Endodermal cell (in vitro differentiated cells): ENCODE measurements at regions not wholly inside any gene's neighbourhood (a gene's known extent, or its start where the extent isn't known, plus 50 kb on each side); places are given as distances from the start of the nearest gene placed in this dataset.

Experiments used
- DNase-seq: peaks from one replicate; pipeline ENCODE4 v3.0.0-alpha.2; 2017
- H3K27ac ChIP-seq: 2 replicates; pipeline ENCODE4 v1.5.1; 2013; ENCODE audit warnings: mild to moderate bottlenecking, low read depth, low read length, moderate library complexity
- H3K27me3 ChIP-seq: 2 replicates; pipeline ENCODE4 v1.6.1; 2013; ENCODE audit warnings: mild to moderate bottlenecking, low read length, moderate library complexity; ENCODE audit not compliant: insufficient read depth, control insufficient read depth, poor library complexity, severe bottlenecking
- H3K36me3 ChIP-seq: 2 replicates; pipeline ENCODE4 v1.7.0; 2013; ENCODE audit warnings: mild to moderate bottlenecking, low read length, moderate library complexity; ENCODE audit not compliant: control insufficient read depth, insufficient read depth
- H3K4me1 ChIP-seq: one replicate; pipeline ENCODE4 v1.7.0; 2013; ENCODE audit warnings: low read length; ENCODE audit not compliant: control insufficient read depth, insufficient read depth
- H3K4me3 ChIP-seq: 2 replicates; pipeline ENCODE4 v1.5.1; 2013; ENCODE audit warnings: mild to moderate bottlenecking, low read length, moderate library complexity
- H3K9ac ChIP-seq: 2 replicates; pipeline ENCODE4 v1.6.1; 2013; ENCODE audit warnings: mild to moderate bottlenecking, low read length, moderate library complexity; ENCODE audit not compliant: poor library complexity, severe bottlenecking; ENCODE audit errors: extremely low read depth
- H3K9me3 ChIP-seq: 2 replicates; pipeline ENCODE4 v1.6.1; 2013; ENCODE audit warnings: mild to moderate bottlenecking, low read length, moderate library complexity; ENCODE audit not compliant: control insufficient read depth
- H3K27ac Mint-ChIP-seq: 2 replicates; pipeline ENCODE4 v1.8.0; 2020; ENCODE audit warnings: mixed read lengths
- H3K27me3 Mint-ChIP-seq: 2 replicates; pipeline ENCODE4 v1.8.0; 2021; ENCODE audit warnings: mild to moderate bottlenecking, mixed read lengths; ENCODE audit not compliant: insufficient read depth
- H3K36me3 Mint-ChIP-seq: 2 replicates; pipeline ENCODE4 v1.8.0; 2020; ENCODE audit warnings: low read depth, mixed read lengths
- H3K4me1 Mint-ChIP-seq: 2 replicates; pipeline ENCODE4 v1.8.0; 2020; ENCODE audit warnings: mixed read lengths
- H3K4me3 Mint-ChIP-seq: 2 replicates; pipeline ENCODE4 v1.8.0; 2020; ENCODE audit warnings: mild to moderate bottlenecking, moderate library complexity, mixed read lengths
- H3K9me3 Mint-ChIP-seq: 2 replicates; pipeline ENCODE4 v1.8.0; 2020; ENCODE audit warnings: mild to moderate bottlenecking, mixed read lengths
- CTCF ChIP-seq: fragments of 200-600 bp; sonication (generic); conservative IDR thresholded peaks from 2 replicates; pipeline ENCODE4 v1.5.0; 2021; ENCODE audit warnings: antibody characterized with exemption, mild to moderate bottlenecking
- WGBS, 2 experiments: methylation state at CpG; one replicate each; pipeline versions ENCODE4 v1.1.5 to v1.1.7; 2013; ENCODE audit warnings: missing lambda C conversion rate in 2 of 2, mixed read lengths in 1 of 2; ENCODE audit not compliant: insufficient coverage in 1 of 2, insufficient read length in 1 of 2; 5-methylcytosine and 5-hydroxymethylcytosine counted together

- no peak for TF ChIP-seq CTCF
- no peaks in the 10 kb centered on the region for H3K36me3 ChIP-seq
- H3K4me3 ChIP-seq = no peak overlapping the region
- H3K9me3 ChIP-seq = no peaks in the 10 kb centered on the region
- Mint-ChIP-seq H3K36me3 (no peaks in the 10 kb centered on the region), H3K4me3 (no peak overlapping the region), H3K27me3 (no peaks in the 10 kb centered on the region), H3K9me3 (no peaks in the 10 kb centered on the region), H3K27ac (peak overlapping the region; percentile 19), H3K4me1 (peaks cover 26% of the 10 kb centered on the region)
- no peak overlapping the region for H3K27ac ChIP-seq
- H3K27me3 ChIP-seq = no peaks in the 10 kb centered on the region
- peaks cover 24% of the 10 kb centered on the region for H3K4me1 ChIP-seq
- no peak for DNase-seq
- 88 to 100% methylated on average over 3 to 4 of the region's 4 CpGs for WGBS, 2 experiments
- H3K9ac ChIP-seq = no peak overlapping the region
Measured at GRCh38 chr6:43901733-43902230, 131.8 kb downstream of the VEGFA start.

GRCh38 chr6:43900916-43901732 lies 131.1 kb downstream of the VEGFA start:
- 84 to 91% methylated on average over 12 to 13 of the region's 13 CpGs for WGBS, 2 experiments
- H3K4me3 ChIP-seq = peak overlapping the region; percentile 28
- no peak overlapping the region for H3K27ac ChIP-seq
- no peak overlapping the region for H3K4me3 Mint-ChIP-seq
- peaks cover 26% of the 10 kb centered on the region for H3K4me1 Mint-ChIP-seq
- no peak for TF ChIP-seq CTCF
- DNase-seq = no peak
- no peaks in the 10 kb centered on the region for H3K27me3 ChIP-seq
- H3K27me3 Mint-ChIP-seq = no peaks in the 10 kb centered on the region
- no peaks in the 10 kb centered on the region for H3K9me3 Mint-ChIP-seq
- H3K9ac ChIP-seq = no peak overlapping the region
- H3K36me3 Mint-ChIP-seq = no peaks in the 10 kb centered on the region
- H3K36me3 ChIP-seq = no peaks in the 10 kb centered on the region
- no peaks in the 10 kb centered on the region for H3K9me3 ChIP-seq
- peak overlapping the region; percentile 68 for H3K27ac Mint-ChIP-seq
- peaks cover 24% of the 10 kb centered on the region for H3K4me1 ChIP-seq

GRCh38 chr6:43900560-43900915 lies 130.5 kb downstream of the VEGFA start:
- peak overlapping the region; percentile 68 for H3K27ac Mint-ChIP-seq
- no peak overlapping the region for H3K27ac ChIP-seq
- no peaks in the 10 kb centered on the region for H3K9me3 Mint-ChIP-seq
- no peaks in the 10 kb centered on the region for H3K27me3 ChIP-seq
- 84 to 93% methylated on average over 2 to 3 of the region's 3 CpGs for WGBS, 2 experiments
- no peaks in the 10 kb centered on the region for H3K27me3 Mint-ChIP-seq
- H3K9ac ChIP-seq = no peak overlapping the region
- H3K4me3 Mint-ChIP-seq = no peak overlapping the region
- no peak overlapping the region for H3K4me3 ChIP-seq
- peaks cover 26% of the 10 kb centered on the region for H3K4me1 Mint-ChIP-seq
- DNase-seq = no peak
- H3K36me3 ChIP-seq = no peaks in the 10 kb centered on the region
- H3K36me3 Mint-ChIP-seq = no peaks in the 10 kb centered on the region
- H3K9me3 ChIP-seq = no peaks in the 10 kb centered on the region
- peaks cover 24% of the 10 kb centered on the region for H3K4me1 ChIP-seq
- no peak for TF ChIP-seq CTCF
